ENCODE measurements at regions not wholly inside any gene's neighbourhood (a gene's known extent, or its start where the extent isn't known, plus 50 kb on each side); places are given as distances from the start of the nearest gene placed in this dataset.

GRCh38 chr21:22885079-22885478 is 1886.9 kb downstream of the NCAM2 start:
- TF ChIP-seq CTCF (IDR thresholded peaks at IDR 0.05; ENCODE audit: insufficient read depth, low read length, poor library complexity, severe bottlenecking) (no peak), EZH2phosphoT487 (conservative IDR thresholded peaks at IDR 0.05; ENCODE audit: low read length) (no peak)
